OCI-LY7 (cell line): ENCODE measurements at regions not wholly inside any gene's neighbourhood (a gene's known extent, or its start where the extent isn't known, plus 50 kb on each side); places are given as distances from the start of the nearest gene placed in this dataset.

Source experiments
- BruUV-seq: library from RNA; stranded (reverse); fragments of 400-500 nt; replicated peaks from 2 replicates; lab custom pipeline; 2021; lab: Mats Ljungman, UMichigan
- CTCF ChIA-PET: fragments of 300-600 bp; sonication (Branson Sonifier 250); formaldehyde crosslinking; loops from one replicate; lab custom pipeline; 2022; ENCODE audit warnings: antibody characterized with exemption; ENCODE audit not compliant: unreplicated experiment; lab: Charles Lee
- POLR2A ChIA-PET: fragments of 300-600 bp; sonication (Branson Sonifier 250); formaldehyde crosslinking; loops from one replicate; lab custom pipeline; 2022; ENCODE audit warnings: antibody characterized with exemption; lab: Charles Lee
- DNase-seq: peaks from one replicate; pipeline ENCODE4 v3.0.0-alpha.2; 2015; ENCODE audit warnings: low spot score
- H2AFZ ChIP-seq: fragments of 200-600 bp; sonication (generic), shearing (Covaris generic); 2 replicates; pipeline ENCODE4 v1.6.1; 2014; ENCODE audit warnings: mild to moderate bottlenecking, antibody characterized with exemption, low read length, moderate library complexity
- H3K27ac ChIP-seq: fragments of 200-600 bp; sonication (generic); 2 replicates; pipeline ENCODE4 v1.5.1; 2014; ENCODE audit warnings: mixed run types, low read depth, mild to moderate bottlenecking, moderate library complexity, low read length, inconsistent platforms; ENCODE audit not compliant: poor library complexity, severe bottlenecking
- H3K36me3 ChIP-seq: fragments of 200-600 bp; sonication (generic); 2 replicates; pipeline ENCODE4 v1.6.1; 2014; ENCODE audit warnings: mild to moderate bottlenecking, antibody characterized with exemption, low read length, moderate library complexity, mixed read lengths; ENCODE audit not compliant: insufficient read depth
- H3K4me1 ChIP-seq: fragments of 200-600 bp; sonication (generic); 2 replicates; pipeline ENCODE4 v1.5.1; 2014; ENCODE audit warnings: mild to moderate bottlenecking, low read length; ENCODE audit not compliant: insufficient read depth, poor library complexity, severe bottlenecking
- H3K4me2 ChIP-seq: fragments of 200-600 bp; sonication (generic); 2 replicates; pipeline ENCODE4 v1.6.1; 2014; ENCODE audit warnings: mild to moderate bottlenecking, low read length
- H3K4me3 ChIP-seq: fragments of 200-600 bp; sonication (generic); 2 replicates; pipeline ENCODE4 v1.5.1; 2014; ENCODE audit warnings: mild to moderate bottlenecking, low read depth, low read length; ENCODE audit not compliant: poor library complexity, severe bottlenecking
- H3K79me2 ChIP-seq: fragments of 200-600 bp; sonication (generic); 2 replicates; pipeline ENCODE4 v1.6.1; 2016; ENCODE audit warnings: low read depth, mild to moderate bottlenecking, low read length, moderate library complexity, mixed read lengths; ENCODE audit not compliant: insufficient read depth
- H3K9me2 ChIP-seq: fragments of 200-600 bp; sonication (generic); 2 replicates; pipeline ENCODE4 v1.6.1; 2016; ENCODE audit warnings: mild to moderate bottlenecking, low read length, mixed read lengths; ENCODE audit not compliant: insufficient read depth
- H3K9me3 ChIP-seq: fragments of 200-600 bp; sonication (generic); 2 replicates; pipeline ENCODE4 v1.6.1; 2014; ENCODE audit warnings: mild to moderate bottlenecking, mixed run types, low read length, mixed read lengths
- H4K20me1 ChIP-seq: fragments of 200-600 bp; sonication (generic); 2 replicates; pipeline ENCODE4 v1.6.1; 2014; ENCODE audit warnings: mild to moderate bottlenecking, antibody characterized with exemption, low read length, moderate library complexity, mixed read lengths; ENCODE audit not compliant: insufficient read depth
- EZH2phosphoT487 ChIP-seq: fragments of 200-600 bp; sonication (generic); IDR thresholded peaks from 2 replicates; pipeline ENCODE4 v1.6.1; 2018; ENCODE audit warnings: low read depth, borderline replicate concordance, mild to moderate bottlenecking, mixed run types, antibody characterized with exemption, low read length, moderate library complexity, mixed read lengths
- intact Hi-C: fragments of 100-400 bp; cut with micrococcal nuclease; formaldehyde crosslinking; loops from one replicate; pipeline ENCODE4 v1.10.0; 2022; ENCODE audit not compliant: unreplicated experiment
- TF ChIP-seq, protein P1 (sequence below): fragments of 200-600 bp; sonication (generic); conservative IDR thresholded peaks from 2 replicates; pipeline ENCODE4 v1.5.1; 2014; ENCODE audit warnings: mild to moderate bottlenecking, antibody characterized with exemption, low read length, moderate library complexity, mixed read lengths

DNA sequence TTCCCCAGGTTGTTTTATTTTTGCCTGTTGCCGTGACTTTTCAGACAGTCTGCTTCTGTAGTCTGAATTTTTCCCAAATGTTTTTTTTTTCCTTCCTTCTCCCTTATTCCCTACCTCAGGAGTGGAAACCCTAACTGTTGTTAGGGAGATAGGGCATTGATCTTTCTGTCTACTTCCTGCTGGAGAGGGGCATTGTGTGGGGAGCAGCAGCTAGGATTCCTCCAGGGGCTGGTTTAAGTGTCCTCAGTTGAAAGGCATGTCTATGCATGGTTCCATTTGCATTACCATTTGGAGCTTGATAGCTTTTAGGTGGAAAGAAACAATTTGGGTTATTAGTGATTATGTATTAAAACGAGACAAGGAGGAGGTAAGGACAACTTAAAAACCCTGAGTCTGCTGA is 383.9 kb downstream of the DCAF12L2 start:
- H3K4me3 ChIP-seq = no peak overlapping the region
- no peaks in the 10 kb centered on the region for H3K79me2 ChIP-seq
- ChIA-PET POLR2A (no interaction called here), CTCF (no interaction called here)
- H3K9me3 ChIP-seq = no peaks in the 10 kb centered on the region
- no peak overlapping the region for H3K4me2 ChIP-seq
- H3K36me3 ChIP-seq = no peaks in the 10 kb centered on the region
- no TSS peak for BruUV-seq
- no peak overlapping the region for H3K27ac ChIP-seq
- H4K20me1 ChIP-seq = no peaks in the 10 kb centered on the region
- no peaks in the 10 kb centered on the region for H3K4me1 ChIP-seq
- TF ChIP-seq, protein P1, sequence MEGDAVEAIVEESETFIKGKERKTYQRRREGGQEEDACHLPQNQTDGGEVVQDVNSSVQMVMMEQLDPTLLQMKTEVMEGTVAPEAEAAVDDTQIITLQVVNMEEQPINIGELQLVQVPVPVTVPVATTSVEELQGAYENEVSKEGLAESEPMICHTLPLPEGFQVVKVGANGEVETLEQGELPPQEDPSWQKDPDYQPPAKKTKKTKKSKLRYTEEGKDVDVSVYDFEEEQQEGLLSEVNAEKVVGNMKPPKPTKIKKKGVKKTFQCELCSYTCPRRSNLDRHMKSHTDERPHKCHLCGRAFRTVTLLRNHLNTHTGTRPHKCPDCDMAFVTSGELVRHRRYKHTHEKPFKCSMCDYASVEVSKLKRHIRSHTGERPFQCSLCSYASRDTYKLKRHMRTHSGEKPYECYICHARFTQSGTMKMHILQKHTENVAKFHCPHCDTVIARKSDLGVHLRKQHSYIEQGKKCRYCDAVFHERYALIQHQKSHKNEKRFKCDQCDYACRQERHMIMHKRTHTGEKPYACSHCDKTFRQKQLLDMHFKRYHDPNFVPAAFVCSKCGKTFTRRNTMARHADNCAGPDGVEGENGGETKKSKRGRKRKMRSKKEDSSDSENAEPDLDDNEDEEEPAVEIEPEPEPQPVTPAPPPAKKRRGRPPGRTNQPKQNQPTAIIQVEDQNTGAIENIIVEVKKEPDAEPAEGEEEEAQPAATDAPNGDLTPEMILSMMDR = no peak
- no peak for TF ChIP-seq EZH2phosphoT487
- H3K9me2 ChIP-seq = no peaks in the 10 kb centered on the region
- intact Hi-C loops = no loop called here
- DNase-seq = no peak
- H2AFZ ChIP-seq = no peak overlapping the region

DNA sequence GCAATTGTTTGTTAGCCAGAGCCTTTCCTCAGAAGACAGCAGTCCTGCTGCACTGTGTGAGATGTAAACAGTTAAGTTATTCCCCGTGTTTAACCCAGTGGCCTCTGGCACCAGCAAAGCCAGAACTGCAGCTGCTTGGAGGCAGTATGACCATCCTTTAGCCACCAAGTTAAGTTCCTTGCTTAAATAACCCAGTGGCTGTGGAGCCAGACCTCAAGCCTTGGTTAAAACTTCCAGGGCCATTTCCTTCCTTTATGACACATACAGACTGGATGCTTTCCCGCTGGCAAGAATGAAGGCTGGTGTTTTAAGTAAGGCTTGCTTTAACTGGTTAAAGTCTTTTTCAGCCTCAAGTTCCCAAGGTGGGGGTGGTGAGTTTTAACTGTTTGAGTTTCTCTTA is 379.8 kb downstream of the DCAF12L2 start:
- Histone ChIP-seq H3K9me3 (no peaks in the 10 kb centered on the region), H3K4me3 (no peak overlapping the region), H3K36me3 (no peaks in the 10 kb centered on the region), H3K4me2 (no peak overlapping the region), H3K9me2 (no peaks in the 10 kb centered on the region), H4K20me1 (no peaks in the 10 kb centered on the region), H3K79me2 (no peaks in the 10 kb centered on the region), H3K27ac (no peak overlapping the region), H2AFZ (no peak overlapping the region), H3K4me1 (no peaks in the 10 kb centered on the region)
- BruUV-seq = no TSS peak
- intact Hi-C loops = no loop called here
- DNase-seq = no peak
- TF ChIP-seq, protein P1 = no peak
- no peak for TF ChIP-seq EZH2phosphoT487
- CTCF ChIA-PET = no interaction called here
- POLR2A ChIA-PET = no interaction called here

DNA sequence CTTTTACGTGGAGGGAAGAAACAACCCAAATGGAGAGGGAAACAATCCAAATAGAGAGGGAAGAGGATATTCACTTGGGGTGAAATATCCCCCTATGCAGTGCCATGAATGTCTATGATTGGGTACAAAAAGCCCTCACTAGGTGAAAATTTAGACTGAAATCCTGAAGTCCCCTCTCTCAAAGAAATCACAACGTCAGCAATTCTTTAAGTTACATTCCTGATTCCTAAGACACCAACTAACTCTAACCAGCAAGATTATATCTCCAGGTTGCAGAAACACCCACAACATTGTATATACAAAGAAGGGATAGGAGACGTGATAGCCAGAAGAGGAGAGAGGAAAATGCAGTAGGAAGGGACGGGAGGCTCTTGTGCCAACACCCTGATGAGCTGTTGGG is 374.3 kb downstream of the DCAF12L2 start:
- H3K9me2 ChIP-seq = no peaks in the 10 kb centered on the region
- intact Hi-C loops = no loop called here
- no peak overlapping the region for H3K27ac ChIP-seq
- no peak for TF ChIP-seq EZH2phosphoT487
- TF ChIP-seq, protein P1 = no peak
- no peaks in the 10 kb centered on the region for H3K36me3 ChIP-seq
- H4K20me1 ChIP-seq = no peaks in the 10 kb centered on the region
- H3K4me3 ChIP-seq = no peak overlapping the region
- POLR2A ChIA-PET = no interaction called here
- DNase-seq = no peak
- BruUV-seq = no TSS peak
- CTCF ChIA-PET = no interaction called here
- no peaks in the 10 kb centered on the region for H3K4me1 ChIP-seq
- H3K79me2 ChIP-seq = no peaks in the 10 kb centered on the region
- no peak overlapping the region for H2AFZ ChIP-seq
- no peaks in the 10 kb centered on the region for H3K9me3 ChIP-seq
- H3K4me2 ChIP-seq = no peak overlapping the region
